SK-N-SH treated with all-trans-retinoic acid at 6 μM for 48 hours (cell line): ENCODE measurements at regions not wholly inside any gene's neighbourhood (a gene's known extent, or its start where the extent isn't known, plus 50 kb on each side); places are given as distances from the start of the nearest gene placed in this dataset.

Source experiments
- ATAC-seq: fragments of 200-7000 bp; cut with Tn5 transposase; 3 replicates; pipeline ENCODE4 v1.9.1; 2020; ENCODE audit warnings: mild to moderate bottlenecking, moderate library complexity
- ARNTL ChIP-seq: fragments of 450-650 bp; formaldehyde crosslinking; IDR thresholded peaks from 2 replicates; pipeline ENCODE4 v1.5.0; 2020; ENCODE audit warnings: low read depth, mild to moderate bottlenecking, moderate library complexity, borderline replicate concordance
- BACH2 ChIP-seq: fragments of 250-450 bp; sonication (Bioruptor Pico); IDR thresholded peaks from 2 replicates; pipeline ENCODE4 v1.9.0; 2021; ENCODE audit warnings: mild to moderate bottlenecking, borderline replicate concordance
- CSDC2 ChIP-seq: fragments of 250-450 bp; sonication (Bioruptor Pico); IDR thresholded peaks from 2 replicates; pipeline ENCODE4 v1.5.0; 2020; ENCODE audit warnings: mild to moderate bottlenecking, moderate library complexity
- ESRRG ChIP-seq: fragments of 250-450 bp; sonication (Bioruptor Pico); IDR thresholded peaks from 2 replicates; pipeline ENCODE4 v1.6.1; 2021; ENCODE audit warnings: mild to moderate bottlenecking
- GLIS3 ChIP-seq: fragments of 250-450 bp; sonication (Bioruptor Pico); IDR thresholded peaks from 2 replicates; pipeline ENCODE4 v1.5.0; 2020; ENCODE audit warnings: mild to moderate bottlenecking, moderate library complexity
- ISL1 ChIP-seq: fragments of 250-450 bp; sonication (Bioruptor Pico); IDR thresholded peaks from 2 replicates; pipeline ENCODE4 v2.1.2; 2022; ENCODE audit warnings: mild to moderate bottlenecking, moderate library complexity
- OSR1 ChIP-seq: fragments of 250-450 bp; sonication (Bioruptor Pico); IDR thresholded peaks from 2 replicates; pipeline ENCODE4 v1.8.0; 2022; ENCODE audit warnings: moderate library complexity, mild to moderate bottlenecking, inconsistent platforms
- PPARA ChIP-seq: fragments of 250-450 bp; sonication (Bioruptor Pico); IDR thresholded peaks from 2 replicates; pipeline ENCODE4 v1.5.0; 2020; ENCODE audit warnings: mild to moderate bottlenecking, borderline replicate concordance
- RARB ChIP-seq: fragments of 250-450 bp; sonication (Bioruptor Pico); IDR thresholded peaks from 2 replicates; pipeline ENCODE4 v1.8.0; 2021; ENCODE audit warnings: mild to moderate bottlenecking, moderate library complexity
- SNAI2 ChIP-seq: fragments of 250-450 bp; sonication (Bioruptor Pico); IDR thresholded peaks from 2 replicates; pipeline ENCODE4 v1.5.0; 2020; ENCODE audit warnings: mild to moderate bottlenecking, moderate library complexity
- TCF4 ChIP-seq: fragments of 250-450 bp; sonication (Bioruptor Pico); IDR thresholded peaks from 2 replicates; pipeline ENCODE4 v1.8.0; 2021; ENCODE audit warnings: mild to moderate bottlenecking, moderate library complexity, borderline replicate concordance
- TOX ChIP-seq: fragments of 250-450 bp; sonication (Bioruptor Pico); IDR thresholded peaks from 2 replicates; pipeline ENCODE4 v1.8.0; 2021; ENCODE audit warnings: mild to moderate bottlenecking, moderate library complexity, borderline replicate concordance
- ZFP3 ChIP-seq: fragments of 250-450 bp; sonication (Bioruptor Pico); IDR thresholded peaks from 2 replicates; pipeline ENCODE4 v1.5.0; 2020; ENCODE audit warnings: mild to moderate bottlenecking, moderate library complexity
- ZFP30 ChIP-seq: fragments of 450-650 bp; formaldehyde crosslinking; IDR thresholded peaks from 2 replicates; pipeline ENCODE4 v1.5.0; 2022; ENCODE audit warnings: mild to moderate bottlenecking, moderate library complexity
- ZNF565 ChIP-seq: fragments of 450-650 bp; formaldehyde crosslinking; conservative IDR thresholded peaks from 2 replicates; pipeline ENCODE4 v1.5.0; 2020; ENCODE audit warnings: low read depth, mild to moderate bottlenecking, moderate library complexity
- ZNF70 ChIP-seq: fragments of 450-650 bp; formaldehyde crosslinking; IDR thresholded peaks from 2 replicates; pipeline ENCODE4 v1.5.0; 2020; ENCODE audit warnings: mild to moderate bottlenecking, moderate library complexity
- ZNF8 ChIP-seq: fragments of 450-650 bp; formaldehyde crosslinking; IDR thresholded peaks from 2 replicates; pipeline ENCODE4 v1.5.0; 2020; ENCODE audit warnings: mild to moderate bottlenecking, moderate library complexity
- TF ChIP-seq, protein P1 (sequence below): fragments of 250-450 bp; sonication (Bioruptor Pico); IDR thresholded peaks from 2 replicates; pipeline ENCODE4 v1.5.1; 2020; ENCODE audit warnings: low read depth, mild to moderate bottlenecking, moderate library complexity
- TF ChIP-seq, protein P2 (sequence below): fragments of 250-450 bp; sonication (Bioruptor Pico); IDR thresholded peaks from 2 replicates; pipeline ENCODE4 v1.8.0; 2020; ENCODE audit warnings: mild to moderate bottlenecking, moderate library complexity, borderline replicate concordance
- TF ChIP-seq, protein P3 (sequence below): fragments of 250-450 bp; sonication (Bioruptor Pico); IDR thresholded peaks from 2 replicates; pipeline ENCODE4 v1.5.0; 2020; ENCODE audit warnings: mild to moderate bottlenecking, moderate library complexity
- TF ChIP-seq, protein P4 (sequence below): fragments of 250-450 bp; sonication (Bioruptor Pico); IDR thresholded peaks from 2 replicates; pipeline ENCODE4 v1.5.1; 2021; ENCODE audit warnings: mild to moderate bottlenecking, moderate library complexity
- TF ChIP-seq, protein P5 (sequence below): fragments of 250-450 bp; sonication (Bioruptor Pico); IDR thresholded peaks from 2 replicates; pipeline ENCODE4 v1.8.0; 2021; ENCODE audit warnings: low read depth, mild to moderate bottlenecking, moderate library complexity, borderline replicate concordance

DNA sequence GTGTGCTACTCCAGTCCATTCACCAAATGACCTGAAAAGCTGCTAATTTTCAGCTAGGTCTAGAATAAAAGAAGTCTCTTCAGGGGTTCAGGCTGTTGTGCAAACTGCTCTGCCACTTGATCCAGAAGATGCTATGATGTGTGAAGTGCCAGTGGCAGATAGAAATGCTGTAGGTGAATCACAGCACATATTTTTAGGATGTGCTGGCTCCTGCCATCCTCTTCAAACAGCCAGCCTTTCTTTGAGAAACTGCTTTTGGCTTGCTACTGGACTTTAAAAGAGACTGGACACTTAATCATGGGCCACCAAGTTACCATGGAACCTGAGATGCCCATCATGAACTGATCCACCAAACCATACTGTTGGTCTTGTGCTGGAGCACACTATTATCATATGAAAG is 322.1 kb downstream of the EN1 start:
- TF ChIP-seq, protein P1, sequence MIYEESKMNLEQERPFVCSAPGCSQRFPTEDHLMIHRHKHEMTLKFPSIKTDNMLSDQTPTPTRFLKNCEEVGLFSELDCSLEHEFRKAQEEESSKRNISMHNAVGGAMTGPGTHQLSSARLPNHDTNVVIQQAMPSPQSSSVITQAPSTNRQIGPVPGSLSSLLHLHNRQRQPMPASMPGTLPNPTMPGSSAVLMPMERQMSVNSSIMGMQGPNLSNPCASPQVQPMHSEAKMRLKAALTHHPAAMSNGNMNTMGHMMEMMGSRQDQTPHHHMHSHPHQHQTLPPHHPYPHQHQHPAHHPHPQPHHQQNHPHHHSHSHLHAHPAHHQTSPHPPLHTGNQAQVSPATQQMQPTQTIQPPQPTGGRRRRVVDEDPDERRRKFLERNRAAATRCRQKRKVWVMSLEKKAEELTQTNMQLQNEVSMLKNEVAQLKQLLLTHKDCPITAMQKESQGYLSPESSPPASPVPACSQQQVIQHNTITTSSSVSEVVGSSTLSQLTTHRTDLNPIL (CRISPR knock-in tag), result no peak
- no peak for ATAC-seq

DNA sequence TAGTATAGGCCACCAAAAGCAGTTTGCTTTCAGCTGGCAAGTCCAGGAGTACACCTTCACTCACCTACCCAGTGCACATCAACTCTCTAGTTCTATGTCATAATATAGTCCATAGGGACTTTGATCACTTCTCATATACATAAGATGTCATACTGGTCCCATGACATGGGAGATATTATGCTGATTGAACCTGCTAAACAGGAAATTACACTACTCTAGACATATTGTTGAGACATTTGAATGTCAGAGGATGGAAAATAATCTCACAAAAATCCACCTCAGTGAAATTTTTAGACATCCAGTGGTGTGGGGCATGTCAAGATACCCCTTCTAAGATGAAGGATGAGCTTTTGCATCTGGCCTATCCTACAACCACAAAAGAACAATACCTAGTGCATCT is 322.5 kb downstream of the EN1 start:
- TF ChIP-seq CSDC2 (CRISPR knock-in tag), result no peak
- no peak for TF ChIP-seq TCF4
- TF ChIP-seq ZNF8 (CRISPR knock-in tag), result no peak
- TF ChIP-seq ISL1, result no peak
- no peak for TF ChIP-seq BACH2
- TF ChIP-seq, protein P2, sequence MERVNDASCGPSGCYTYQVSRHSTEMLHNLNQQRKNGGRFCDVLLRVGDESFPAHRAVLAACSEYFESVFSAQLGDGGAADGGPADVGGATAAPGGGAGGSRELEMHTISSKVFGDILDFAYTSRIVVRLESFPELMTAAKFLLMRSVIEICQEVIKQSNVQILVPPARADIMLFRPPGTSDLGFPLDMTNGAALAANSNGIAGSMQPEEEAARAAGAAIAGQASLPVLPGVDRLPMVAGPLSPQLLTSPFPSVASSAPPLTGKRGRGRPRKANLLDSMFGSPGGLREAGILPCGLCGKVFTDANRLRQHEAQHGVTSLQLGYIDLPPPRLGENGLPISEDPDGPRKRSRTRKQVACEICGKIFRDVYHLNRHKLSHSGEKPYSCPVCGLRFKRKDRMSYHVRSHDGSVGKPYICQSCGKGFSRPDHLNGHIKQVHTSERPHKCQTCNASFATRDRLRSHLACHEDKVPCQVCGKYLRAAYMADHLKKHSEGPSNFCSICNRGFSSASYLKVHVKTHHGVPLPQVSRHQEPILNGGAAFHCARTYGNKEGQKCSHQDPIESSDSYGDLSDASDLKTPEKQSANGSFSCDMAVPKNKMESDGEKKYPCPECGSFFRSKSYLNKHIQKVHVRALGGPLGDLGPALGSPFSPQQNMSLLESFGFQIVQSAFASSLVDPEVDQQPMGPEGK, result no peak
- no peak for TF ChIP-seq ZFP3 (CRISPR knock-in tag)
- no peak for TF ChIP-seq ZNF70
- TF ChIP-seq, protein P3, sequence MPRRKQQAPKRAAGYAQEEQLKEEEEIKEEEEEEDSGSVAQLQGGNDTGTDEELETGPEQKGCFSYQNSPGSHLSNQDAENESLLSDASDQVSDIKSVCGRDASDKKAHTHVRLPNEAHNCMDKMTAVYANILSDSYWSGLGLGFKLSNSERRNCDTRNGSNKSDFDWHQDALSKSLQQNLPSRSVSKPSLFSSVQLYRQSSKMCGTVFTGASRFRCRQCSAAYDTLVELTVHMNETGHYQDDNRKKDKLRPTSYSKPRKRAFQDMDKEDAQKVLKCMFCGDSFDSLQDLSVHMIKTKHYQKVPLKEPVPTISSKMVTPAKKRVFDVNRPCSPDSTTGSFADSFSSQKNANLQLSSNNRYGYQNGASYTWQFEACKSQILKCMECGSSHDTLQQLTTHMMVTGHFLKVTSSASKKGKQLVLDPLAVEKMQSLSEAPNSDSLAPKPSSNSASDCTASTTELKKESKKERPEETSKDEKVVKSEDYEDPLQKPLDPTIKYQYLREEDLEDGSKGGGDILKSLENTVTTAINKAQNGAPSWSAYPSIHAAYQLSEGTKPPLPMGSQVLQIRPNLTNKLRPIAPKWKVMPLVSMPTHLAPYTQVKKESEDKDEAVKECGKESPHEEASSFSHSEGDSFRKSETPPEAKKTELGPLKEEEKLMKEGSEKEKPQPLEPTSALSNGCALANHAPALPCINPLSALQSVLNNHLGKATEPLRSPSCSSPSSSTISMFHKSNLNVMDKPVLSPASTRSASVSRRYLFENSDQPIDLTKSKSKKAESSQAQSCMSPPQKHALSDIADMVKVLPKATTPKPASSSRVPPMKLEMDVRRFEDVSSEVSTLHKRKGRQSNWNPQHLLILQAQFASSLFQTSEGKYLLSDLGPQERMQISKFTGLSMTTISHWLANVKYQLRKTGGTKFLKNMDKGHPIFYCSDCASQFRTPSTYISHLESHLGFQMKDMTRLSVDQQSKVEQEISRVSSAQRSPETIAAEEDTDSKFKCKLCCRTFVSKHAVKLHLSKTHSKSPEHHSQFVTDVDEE (CRISPR knock-in tag), result no peak
- no peak for TF ChIP-seq GLIS3 (CRISPR knock-in tag)
- TF ChIP-seq PPARA, result no peak
- TF ChIP-seq ARNTL (CRISPR knock-in tag), result no peak
- TF ChIP-seq RARB (CRISPR knock-in tag), result no peak
- no peak for TF ChIP-seq ZFP30 (CRISPR knock-in tag)
- no peak for TF ChIP-seq OSR1 (CRISPR knock-in tag)
- TF ChIP-seq, protein P4, sequence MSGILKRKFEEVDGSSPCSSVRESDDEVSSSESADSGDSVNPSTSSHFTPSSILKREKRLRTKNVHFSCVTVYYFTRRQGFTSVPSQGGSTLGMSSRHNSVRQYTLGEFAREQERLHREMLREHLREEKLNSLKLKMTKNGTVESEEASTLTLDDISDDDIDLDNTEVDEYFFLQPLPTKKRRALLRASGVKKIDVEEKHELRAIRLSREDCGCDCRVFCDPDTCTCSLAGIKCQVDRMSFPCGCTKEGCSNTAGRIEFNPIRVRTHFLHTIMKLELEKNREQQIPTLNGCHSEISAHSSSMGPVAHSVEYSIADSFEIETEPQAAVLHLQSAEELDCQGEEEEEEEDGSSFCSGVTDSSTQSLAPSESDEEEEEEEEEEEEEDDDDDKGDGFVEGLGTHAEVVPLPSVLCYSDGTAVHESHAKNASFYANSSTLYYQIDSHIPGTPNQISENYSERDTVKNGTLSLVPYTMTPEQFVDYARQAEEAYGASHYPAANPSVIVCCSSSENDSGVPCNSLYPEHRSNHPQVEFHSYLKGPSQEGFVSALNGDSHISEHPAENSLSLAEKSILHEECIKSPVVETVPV (CRISPR knock-in tag), result no peak
- no peak for TF ChIP-seq TOX
- TF ChIP-seq, all 23 proteins: peak for 0
- no peak for ATAC-seq

DNA sequence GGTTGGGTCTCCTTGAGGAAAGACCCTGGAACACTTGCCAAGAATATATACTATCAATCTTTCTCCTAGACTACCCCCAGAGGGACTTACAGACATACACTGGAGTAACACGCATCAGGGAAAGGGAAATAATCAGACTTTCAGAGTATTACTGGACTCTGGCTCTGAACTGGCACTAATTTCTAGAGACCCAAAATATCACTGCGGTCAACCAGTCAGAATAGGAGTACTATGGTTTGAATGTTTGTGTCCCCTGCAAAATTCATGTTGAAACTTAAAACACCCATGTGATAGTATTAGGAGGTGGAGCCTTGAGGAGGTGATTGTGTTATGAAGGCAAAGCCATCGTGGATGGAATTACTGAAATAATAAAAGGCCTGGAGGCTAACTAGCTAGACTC is 323.7 kb downstream of the EN1 start:
- no peak for TF ChIP-seq RARB (CRISPR knock-in tag)
- TF ChIP-seq, protein P4 (CRISPR knock-in tag), result no peak
- TF ChIP-seq PPARA, result no peak
- no peak for TF ChIP-seq ESRRG (CRISPR knock-in tag)
- no peak for TF ChIP-seq OSR1 (CRISPR knock-in tag)
- no peak for TF ChIP-seq ZNF70
- no peak for TF ChIP-seq BACH2
- TF ChIP-seq, protein P5, sequence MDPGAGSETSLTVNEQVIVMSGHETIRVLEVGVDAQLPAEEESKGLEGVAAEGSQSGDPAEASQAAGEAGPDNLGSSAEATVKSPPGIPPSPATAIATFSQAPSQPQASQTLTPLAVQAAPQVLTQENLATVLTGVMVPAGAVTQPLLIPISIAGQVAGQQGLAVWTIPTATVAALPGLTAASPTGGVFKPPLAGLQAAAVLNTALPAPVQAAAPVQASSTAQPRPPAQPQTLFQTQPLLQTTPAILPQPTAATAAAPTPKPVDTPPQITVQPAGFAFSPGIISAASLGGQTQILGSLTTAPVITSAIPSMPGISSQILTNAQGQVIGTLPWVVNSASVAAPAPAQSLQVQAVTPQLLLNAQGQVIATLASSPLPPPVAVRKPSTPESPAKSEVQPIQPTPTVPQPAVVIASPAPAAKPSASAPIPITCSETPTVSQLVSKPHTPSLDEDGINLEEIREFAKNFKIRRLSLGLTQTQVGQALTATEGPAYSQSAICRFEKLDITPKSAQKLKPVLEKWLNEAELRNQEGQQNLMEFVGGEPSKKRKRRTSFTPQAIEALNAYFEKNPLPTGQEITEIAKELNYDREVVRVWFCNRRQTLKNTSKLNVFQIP (CRISPR knock-in tag), result no peak
- no peak for TF ChIP-seq TCF4
- TF ChIP-seq ZNF8 (CRISPR knock-in tag), result no peak
- TF ChIP-seq GLIS3 (CRISPR knock-in tag), result no peak
- TF ChIP-seq SNAI2 (CRISPR knock-in tag), result no peak
- TF ChIP-seq ZFP3 (CRISPR knock-in tag), result no peak
- TF ChIP-seq ZFP30 (CRISPR knock-in tag), result no peak
- no peak for TF ChIP-seq ZNF565
- no peak for ATAC-seq
